Lung (tissue), 11 donors: ENCODE measurements at regions not wholly inside any gene's neighbourhood (a gene's known extent, or its start where the extent isn't known, plus 50 kb on each side); places are given as distances from the start of the nearest gene placed in this dataset.
A peak's percentile ranks its signal among the peaks of the same experiment; 100 is the strongest.

Source experiments
- ATAC-seq: fragments of 200-7000 bp; cut with Tn5 transposase; one replicate; pipeline ENCODE4 v1.9.1; 2020; ENCODE audit warnings: moderate number of reproducible peaks; ENCODE audit not compliant: insufficient read depth, low FRiP score
- DNase-seq, 3 donors: peaks; one replicate each; pipeline ENCODE4 v3.0.0-alpha.2; 2013 to 2017
- H3K27ac ChIP-seq, 2 donors: one replicate each; pipeline ENCODE4 v1.5.1; 2013; ENCODE audit warnings: mild to moderate bottlenecking in 2 of 2, moderate library complexity in 2 of 2, control low read depth in 1 of 2, inconsistent platforms in 1 of 2, low read depth in 1 of 2, low read length in 1 of 2
- H3K27me3 ChIP-seq, 3 donors: one replicate each; pipeline ENCODE4 v1.5.1; 2013; ENCODE audit warnings: low read length in 2 of 3; ENCODE audit not compliant: control insufficient read depth in 3 of 3, insufficient read depth in 3 of 3
- H3K36me3 ChIP-seq, 4 donors: one replicate each; pipeline ENCODE4 v1.5.1; 2013; ENCODE audit warnings: low read length in 4 of 4, mild to moderate bottlenecking in 1 of 4, moderate library complexity in 1 of 4; ENCODE audit not compliant: control insufficient read depth in 4 of 4, insufficient read depth in 4 of 4
- H3K4me1 ChIP-seq, 5 donors: one replicate each; pipeline ENCODE4 v1.5.1; 2013; ENCODE audit warnings: low read length in 5 of 5, mild to moderate bottlenecking in 2 of 5, moderate library complexity in 1 of 5; ENCODE audit not compliant: control insufficient read depth in 5 of 5, insufficient read depth in 5 of 5
- H3K4me3 ChIP-seq: one replicate; pipeline ENCODE4 v1.5.1; 2013; ENCODE audit warnings: mild to moderate bottlenecking, control low read depth, moderate library complexity
- H3K9ac ChIP-seq, 2 donors: one replicate each; pipeline ENCODE4 v1.5.1; 2013; ENCODE audit warnings: low read length in 2 of 2, control low read depth in 1 of 2; ENCODE audit not compliant: insufficient read depth in 1 of 2
- H3K9me3 ChIP-seq, 4 donors: one replicate each; pipeline ENCODE4 v1.5.1; 2013; ENCODE audit warnings: low read length in 3 of 4, mild to moderate bottlenecking in 1 of 4, moderate library complexity in 1 of 4; ENCODE audit not compliant: control insufficient read depth in 4 of 4, insufficient read depth in 3 of 4
- whole genome bisulfite sequencing, 2 donors: extraction: QIAGEN DNeasy Blood & Tissue Kit; methylation state at CpG; one replicate each; pipeline ENCODE4 v1.1.7; 2013; 5-methylcytosine and 5-hydroxymethylcytosine counted together
- TF ChIP-seq, protein P1 (sequence below): IDR thresholded peaks from 2 replicates; pipeline ENCODE4 v1.5.1; 2012; ENCODE audit warnings: mild to moderate bottlenecking; ENCODE audit errors: control extremely low read depth, extremely low read depth
- donor health status: control.
- donor health status: control.
- donor health status: Bipolar disorder and iron deficiency.
- donor health status: healthy.
- donor health status: DM: yes; HTN: yes; CAD: no.

DNA sequence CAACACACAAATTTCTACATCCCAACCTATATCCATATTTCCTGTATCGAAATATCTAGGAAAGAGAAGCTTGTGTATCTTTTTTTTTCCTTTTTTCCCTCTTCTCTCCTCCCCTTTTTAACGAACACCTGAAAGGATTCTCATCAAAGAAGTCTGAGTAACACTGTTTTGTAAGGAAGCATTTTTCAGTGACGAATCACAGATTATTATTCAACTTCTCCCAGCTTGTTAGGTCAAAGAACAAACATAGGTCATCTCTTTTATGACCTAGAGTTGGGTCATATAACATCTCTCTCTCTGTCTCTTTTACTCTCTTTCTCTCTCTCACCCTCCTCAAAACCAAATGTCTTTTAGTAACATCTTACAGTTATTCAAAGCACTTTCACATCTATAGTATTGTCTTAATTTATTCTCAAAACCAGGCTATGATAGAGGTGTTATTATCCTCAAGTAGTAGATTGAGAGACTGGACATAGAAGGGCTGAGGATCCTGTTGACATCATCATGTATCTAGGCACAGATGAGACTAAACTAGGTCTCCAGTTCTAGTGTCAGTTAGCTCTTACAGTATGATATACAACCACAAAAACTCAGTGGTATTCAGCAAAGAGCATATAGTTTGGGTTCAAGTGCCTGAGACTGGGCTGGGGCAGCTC, 80.1 kb upstream of the SPOPL start:
- no peak overlapping the region for H3K27ac ChIP-seq
- ATAC-seq (no peak), DNase-seq (no peak)
- peaks cover 0 to 5% (median 0%) of the 10 kb centered on the region in 5 donors for H3K4me1 ChIP-seq
- no peaks in the 10 kb centered on the region for H3K27me3 ChIP-seq
- WGBS, 2 donors = 74 to 77% methylated on average over 3 of the region's 3 CpGs
- H3K36me3 ChIP-seq = no peaks in the 10 kb centered on the region
- no peak overlapping the region for H3K4me3 ChIP-seq
- TF ChIP-seq, protein P1, sequence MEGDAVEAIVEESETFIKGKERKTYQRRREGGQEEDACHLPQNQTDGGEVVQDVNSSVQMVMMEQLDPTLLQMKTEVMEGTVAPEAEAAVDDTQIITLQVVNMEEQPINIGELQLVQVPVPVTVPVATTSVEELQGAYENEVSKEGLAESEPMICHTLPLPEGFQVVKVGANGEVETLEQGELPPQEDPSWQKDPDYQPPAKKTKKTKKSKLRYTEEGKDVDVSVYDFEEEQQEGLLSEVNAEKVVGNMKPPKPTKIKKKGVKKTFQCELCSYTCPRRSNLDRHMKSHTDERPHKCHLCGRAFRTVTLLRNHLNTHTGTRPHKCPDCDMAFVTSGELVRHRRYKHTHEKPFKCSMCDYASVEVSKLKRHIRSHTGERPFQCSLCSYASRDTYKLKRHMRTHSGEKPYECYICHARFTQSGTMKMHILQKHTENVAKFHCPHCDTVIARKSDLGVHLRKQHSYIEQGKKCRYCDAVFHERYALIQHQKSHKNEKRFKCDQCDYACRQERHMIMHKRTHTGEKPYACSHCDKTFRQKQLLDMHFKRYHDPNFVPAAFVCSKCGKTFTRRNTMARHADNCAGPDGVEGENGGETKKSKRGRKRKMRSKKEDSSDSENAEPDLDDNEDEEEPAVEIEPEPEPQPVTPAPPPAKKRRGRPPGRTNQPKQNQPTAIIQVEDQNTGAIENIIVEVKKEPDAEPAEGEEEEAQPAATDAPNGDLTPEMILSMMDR = no peak
- no peak overlapping the region for H3K9ac ChIP-seq
- no peaks in the 10 kb centered on the region for H3K9me3 ChIP-seq

DNA sequence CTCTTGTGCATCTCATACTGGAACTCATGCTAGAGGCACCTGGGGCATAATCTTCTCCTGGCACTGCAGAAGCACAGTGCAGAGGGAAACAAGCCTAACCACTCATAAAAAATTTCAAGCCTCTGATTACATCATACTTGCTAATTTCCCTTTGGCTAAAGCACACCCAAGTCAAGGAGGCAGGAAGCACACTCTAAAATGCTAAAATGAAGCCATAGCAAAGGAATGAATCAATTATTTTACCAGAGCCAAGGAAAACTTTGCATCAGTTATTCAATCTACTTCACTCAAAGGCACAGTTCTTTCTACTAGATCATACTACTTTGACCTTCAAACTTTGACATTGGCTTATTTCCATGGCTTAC, 79.6 kb upstream of the SPOPL start:
- H3K9ac ChIP-seq = no peak overlapping the region
- no peak overlapping the region for H3K27ac ChIP-seq
- no peaks in the 10 kb centered on the region for H3K9me3 ChIP-seq
- H3K27me3 ChIP-seq = no peaks in the 10 kb centered on the region
- H3K4me3 ChIP-seq = no peak overlapping the region
- TF ChIP-seq, protein P1 = no peak
- no peaks in the 10 kb centered on the region for H3K36me3 ChIP-seq
- ATAC-seq (no peak), DNase-seq (peak in 2 of 3 donors; percentile 39 to 74)
- peaks cover 0 to 5% (median 0%) of the 10 kb centered on the region in 5 donors for H3K4me1 ChIP-seq

DNA sequence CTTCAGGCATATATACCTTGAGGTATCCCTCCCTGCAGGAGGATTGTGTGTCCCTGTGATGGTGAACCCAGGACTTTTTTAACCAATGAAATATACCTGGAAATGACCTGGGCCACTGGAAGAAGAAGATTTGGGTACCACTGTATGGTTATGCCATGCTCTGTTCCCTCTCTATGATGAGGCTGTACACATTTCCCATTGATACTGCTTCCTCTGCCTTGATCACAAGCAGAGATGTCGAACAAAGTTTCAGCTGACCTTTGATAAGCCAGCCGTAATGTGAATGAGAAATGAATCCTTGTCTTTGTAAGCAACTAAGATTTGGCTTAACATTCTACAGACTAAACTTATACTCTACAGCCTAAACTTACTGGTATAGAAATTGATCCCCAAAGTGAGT, 78.4 kb upstream of the SPOPL start:
- H3K9me3 ChIP-seq = no peaks in the 10 kb centered on the region
- ATAC-seq (no peak), DNase-seq (no peak)
- H3K9ac ChIP-seq = no peak overlapping the region
- no peaks in the 10 kb centered on the region for H3K27me3 ChIP-seq
- no peaks in the 10 kb centered on the region for H3K36me3 ChIP-seq
- TF ChIP-seq, protein P1 = no peak
- H3K4me3 ChIP-seq = no peak overlapping the region
- WGBS, 2 donors = 97% methylated on average over 2 of the region's 2 CpGs
- no peak overlapping the region for H3K27ac ChIP-seq
- peaks cover 0 to 5% (median 0%) of the 10 kb centered on the region in 5 donors for H3K4me1 ChIP-seq

DNA sequence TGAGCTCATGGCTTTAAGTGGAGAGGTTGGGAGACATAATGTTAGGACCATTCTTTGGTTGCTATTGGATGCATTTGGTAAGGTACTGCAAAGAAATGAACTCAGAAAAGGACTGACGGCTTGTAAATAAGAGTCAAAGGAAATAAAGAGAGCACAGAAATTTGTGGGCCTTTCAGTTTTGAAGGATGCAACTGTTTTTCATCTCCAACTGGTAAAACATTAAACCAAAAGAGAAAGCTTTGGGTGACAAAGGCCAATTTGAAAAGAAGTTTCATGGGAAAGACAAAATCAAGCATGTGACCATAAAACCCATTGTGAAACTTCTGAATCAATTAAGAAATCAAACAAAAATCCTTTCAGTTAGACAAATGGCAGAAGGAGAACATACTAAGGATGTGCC, 77.8 kb upstream of the SPOPL start:
- Histone ChIP-seq H3K27ac (no peak overlapping the region), H3K27me3 (no peaks in the 10 kb centered on the region), H3K4me1 (peaks cover 0 to 5% (median 0%) of the 10 kb centered on the region in 5 donors), H3K4me3 (no peak overlapping the region), H3K9me3 (no peaks in the 10 kb centered on the region), H3K36me3 (no peaks in the 10 kb centered on the region), H3K9ac (no peak overlapping the region)
- 92 to 97% methylated on average over 1 of the region's 1 CpG for WGBS, 2 donors
- TF ChIP-seq, protein P1 = no peak
- DNase-seq = no peak
- no peak for ATAC-seq
